H1 (cell line): ENCODE measurements at regions not wholly inside any gene's neighbourhood (a gene's known extent, or its start where the extent isn't known, plus 50 kb on each side); places are given as distances from the start of the nearest gene placed in this dataset.

Experiments used
- ATF2 ChIP-seq: IDR thresholded peaks from 2 replicates; pipeline ENCODE4 v1.6.1; 2012; ENCODE audit warnings: low read length, inconsistent platforms
- BCL11A ChIP-seq, 2 experiments: IDR thresholded peaks; one replicate each; pipeline ENCODE4 v1.6.1; 2011; ENCODE audit warnings: low read depth in 2 of 2, low read length in 2 of 2, mild to moderate bottlenecking in 2 of 2
- POLR2A ChIP-seq, 2 experiments: IDR thresholded peaks; 1 replicate in 1 of 2; 2 replicates in 1 of 2; pipeline ENCODE4 v1.6.1; 2011; ENCODE audit warnings: low read depth in 2 of 2, low read length in 2 of 2, mild to moderate bottlenecking in 2 of 2; ENCODE audit errors: control extremely low read depth in 1 of 2
- SIN3A ChIP-seq, 2 experiments: IDR thresholded peaks in 1 of 2; conservative IDR thresholded peaks in 1 of 2; 2 replicates each; pipeline ENCODE4 v1.6.1; 2011 to 2012; ENCODE audit warnings: low read length in 2 of 2, improper control_type of control experiment in 1 of 2, low read depth in 1 of 2, mild to moderate bottlenecking in 1 of 2

DNA sequence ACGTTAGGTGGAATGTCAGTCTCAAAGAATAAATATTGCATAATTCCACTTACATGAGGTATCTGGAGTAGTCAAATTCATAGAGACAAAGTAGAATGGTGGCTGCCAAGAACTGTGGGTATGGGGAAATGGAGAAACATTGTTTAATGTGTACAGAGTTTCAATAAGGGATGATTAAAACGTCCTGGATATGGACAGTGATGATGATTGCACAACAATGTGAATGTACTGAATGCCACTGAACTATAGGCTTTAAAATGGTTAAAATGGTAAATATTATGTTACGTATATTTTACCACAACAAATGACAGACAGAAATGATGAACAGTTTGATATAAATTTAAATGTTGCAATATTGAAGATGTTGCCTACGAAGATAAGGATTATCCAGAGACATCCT, 602.0 kb upstream of the PKDCC start (continued):
- TF ChIP-seq ATF2 (no peak), SIN3A (conservative IDR thresholded peaks at IDR 0.05 in 1 of 2, IDR thresholded peaks at IDR 0.05 in 1 of 2; ENCODE audit: low read depth in 1 of 2, low read length in 2 of 2) (no peak), POLR2A (IDR thresholded peaks at IDR 0.05; ENCODE audit: control extremely low read depth in 1 of 2, low read depth in 2 of 2, low read length in 2 of 2) (no peak), BCL11A (IDR thresholded peaks at IDR 0.05; ENCODE audit: low read depth in 2 of 2, low read length in 2 of 2) (no peak)
